Tibial nerve (tissue), 4 donors: ENCODE measurements at regions not wholly inside any gene's neighbourhood (a gene's known extent, or its start where the extent isn't known, plus 50 kb on each side); places are given as distances from the start of the nearest gene placed in this dataset.

Experiments
- EP300 ChIP-seq, 2 donors: sonication (generic); formaldehyde crosslinking; IDR thresholded peaks; one replicate each; pipeline ENCODE4 v1.6.1; 2017; ENCODE audit warnings: antibody characterized with exemption in 2 of 2, mild to moderate bottlenecking in 1 of 2
- POLR2A ChIP-seq, 2 donors: fragments of 450-650 bp; IDR thresholded peaks; one replicate each; pipeline ENCODE4 v1.6.1; 2017; ENCODE audit warnings: antibody characterized with exemption in 2 of 2, mild to moderate bottlenecking in 2 of 2, moderate library complexity in 2 of 2
- TF ChIP-seq, protein P1 (sequence below), 5 experiments: fragments of 200-600 bp in 3 of 5; fragments of 450-650 bp in 2 of 5; sonication (generic) in 3 of 5; IDR thresholded peaks; one replicate each; pipeline ENCODE4 v1.5.1; 2016 to 2019; ENCODE audit warnings: antibody characterized with exemption in 5 of 5, mild to moderate bottlenecking in 3 of 5, moderate library complexity in 2 of 5

DNA sequence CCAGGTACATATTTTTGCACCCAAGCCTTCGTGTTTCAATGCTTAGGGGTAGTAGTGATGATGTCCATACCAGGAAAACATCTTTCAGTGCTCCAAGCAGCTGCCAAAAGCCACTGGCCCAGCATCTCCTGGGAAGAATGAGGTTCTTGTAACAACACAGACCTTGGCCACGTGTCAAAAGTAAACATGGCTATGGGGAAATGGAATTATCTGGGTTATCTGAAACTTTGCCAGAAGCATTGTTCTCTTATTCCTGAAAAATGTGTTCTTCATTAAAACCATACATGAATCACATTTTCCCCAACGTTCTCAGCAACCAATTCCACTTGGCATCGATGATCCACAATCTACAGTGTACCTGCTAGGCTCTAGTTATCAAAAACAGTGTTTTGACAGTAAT lies 524.2 kb upstream of the EEF2KMT start:
- no peak for TF ChIP-seq POLR2A (IDR thresholded peaks at IDR 0.05)
- TF ChIP-seq, protein P1, sequence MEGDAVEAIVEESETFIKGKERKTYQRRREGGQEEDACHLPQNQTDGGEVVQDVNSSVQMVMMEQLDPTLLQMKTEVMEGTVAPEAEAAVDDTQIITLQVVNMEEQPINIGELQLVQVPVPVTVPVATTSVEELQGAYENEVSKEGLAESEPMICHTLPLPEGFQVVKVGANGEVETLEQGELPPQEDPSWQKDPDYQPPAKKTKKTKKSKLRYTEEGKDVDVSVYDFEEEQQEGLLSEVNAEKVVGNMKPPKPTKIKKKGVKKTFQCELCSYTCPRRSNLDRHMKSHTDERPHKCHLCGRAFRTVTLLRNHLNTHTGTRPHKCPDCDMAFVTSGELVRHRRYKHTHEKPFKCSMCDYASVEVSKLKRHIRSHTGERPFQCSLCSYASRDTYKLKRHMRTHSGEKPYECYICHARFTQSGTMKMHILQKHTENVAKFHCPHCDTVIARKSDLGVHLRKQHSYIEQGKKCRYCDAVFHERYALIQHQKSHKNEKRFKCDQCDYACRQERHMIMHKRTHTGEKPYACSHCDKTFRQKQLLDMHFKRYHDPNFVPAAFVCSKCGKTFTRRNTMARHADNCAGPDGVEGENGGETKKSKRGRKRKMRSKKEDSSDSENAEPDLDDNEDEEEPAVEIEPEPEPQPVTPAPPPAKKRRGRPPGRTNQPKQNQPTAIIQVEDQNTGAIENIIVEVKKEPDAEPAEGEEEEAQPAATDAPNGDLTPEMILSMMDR (IDR thresholded peaks at IDR 0.05) = no peak
- TF ChIP-seq EP300 (IDR thresholded peaks at IDR 0.05) = no peak
